ENCODE measurements at regions not wholly inside any gene's neighbourhood (a gene's known extent, or its start where the extent isn't known, plus 50 kb on each side); places are given as distances from the start of the nearest gene placed in this dataset.

GRCh38 chr7:70986297-70986696, 145.6 kb upstream of the GALNT17 start:
- DNase-seq = no peak

GRCh38 chr7:70994176-70994575, 137.8 kb upstream of the GALNT17 start:
- DNase-seq = no peak

- DNase-seq = no peak
Measured at GRCh38 chr7:70997261-70997660, 134.7 kb upstream of the GALNT17 start.

GRCh38 chr7:71005109-71005508, 126.8 kb upstream of the GALNT17 start:
- no peak for DNase-seq

GRCh38 chr7:71009636-71010035, 122.3 kb upstream of the GALNT17 start:
- DNase-seq = no peak

- no peak for DNase-seq
Measured at GRCh38 chr7:71015252-71015900, 116.6 kb upstream of the GALNT17 start.

- DNase-seq = no peak
Measured at GRCh38 chr7:71016401-71016800, 115.5 kb upstream of the GALNT17 start.

- DNase-seq = no peak
Measured at GRCh38 chr7:71017602-71018001, 114.3 kb upstream of the GALNT17 start.

- DNase-seq = no peak
Measured at GRCh38 chr7:71019706-71020105, 112.2 kb upstream of the GALNT17 start.

- DNase-seq = no peak
Measured at GRCh38 chr7:71021131-71021530, 110.8 kb upstream of the GALNT17 start.

- no peak for DNase-seq
Measured at GRCh38 chr7:71026680-71027079, 105.3 kb upstream of the GALNT17 start.

GRCh38 chr7:71034243-71034642, 97.7 kb upstream of the GALNT17 start:
- DNase-seq = no peak

- no peak for DNase-seq
Measured at GRCh38 chr7:71042591-71042990, 89.4 kb upstream of the GALNT17 start.

GRCh38 chr7:71050492-71050891, 81.5 kb upstream of the GALNT17 start:
- DNase-seq = no peak

- DNase-seq = no peak
Measured at GRCh38 chr7:71055504-71055903, 76.4 kb upstream of the GALNT17 start.

- no peak for DNase-seq
Measured at GRCh38 chr7:71077743-71078476, 54.0 kb upstream of the GALNT17 start.
